Putamen (tissue), 1 donor: ENCODE measurements at regions not wholly inside any gene's neighbourhood (a gene's known extent, or its start where the extent isn't known, plus 50 kb on each side); places are given as distances from the start of the nearest gene placed in this dataset.

Source experiments
- DNase-seq: peaks from one replicate; pipeline ENCODE4 v3.0.0-alpha.2; 2016; ENCODE audit warnings: low spot score

DNA sequence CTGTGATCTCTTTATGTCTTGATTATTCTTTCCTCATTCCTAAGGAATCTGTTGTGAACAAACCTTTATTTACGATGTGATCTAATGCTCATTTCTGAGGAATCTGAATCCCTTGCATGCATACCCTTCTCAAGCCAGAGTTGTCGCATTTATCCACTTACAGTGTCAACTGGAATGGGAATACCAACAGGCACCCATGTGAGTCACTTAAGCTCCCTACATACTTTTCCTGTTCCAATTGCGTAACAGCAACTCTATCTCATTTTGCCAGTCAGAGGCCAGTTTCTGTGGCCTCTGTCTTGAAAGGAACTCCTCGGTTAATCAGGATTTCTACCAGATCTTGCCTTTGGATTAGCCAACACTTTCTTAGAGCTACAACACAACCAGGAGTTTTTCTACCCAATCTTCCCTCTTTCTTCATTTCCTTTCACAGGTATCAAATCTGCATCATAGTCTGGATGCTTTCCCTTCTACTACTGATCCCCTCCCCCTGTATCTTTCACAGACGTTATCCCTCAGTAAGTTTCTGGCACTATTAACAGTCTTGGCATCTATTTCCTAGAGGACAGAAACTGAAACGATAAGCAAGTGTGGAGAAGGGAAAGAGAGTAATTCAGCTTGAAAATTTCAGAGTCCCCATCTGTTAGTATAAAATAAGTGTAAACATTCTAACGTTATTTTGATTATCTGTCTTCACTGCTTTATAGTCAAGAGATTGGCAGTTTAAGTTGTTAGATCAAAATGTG, 66.8 kb upstream of the BCHE start:
- DNase-seq, result no peak

DNA sequence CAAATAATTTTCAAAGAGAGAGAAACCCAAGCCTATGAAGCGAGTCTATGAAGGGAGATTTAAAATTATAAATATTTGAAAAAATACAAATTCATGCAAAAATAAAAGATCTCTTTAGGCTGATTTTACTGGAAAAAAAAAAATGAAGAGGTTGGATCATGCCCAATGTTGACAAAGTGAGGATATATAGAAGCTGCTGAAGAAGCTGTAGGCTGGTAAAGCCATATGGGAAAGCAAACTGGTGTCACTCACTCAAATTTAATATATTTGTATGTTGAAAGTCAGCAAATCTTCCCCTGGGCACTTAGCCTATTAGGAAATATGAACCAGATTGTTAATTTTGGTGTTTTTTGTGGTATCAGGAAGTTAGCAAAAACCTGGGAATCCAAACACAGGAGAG, 61.8 kb upstream of the BCHE start:
- DNase-seq, result no peak

DNA sequence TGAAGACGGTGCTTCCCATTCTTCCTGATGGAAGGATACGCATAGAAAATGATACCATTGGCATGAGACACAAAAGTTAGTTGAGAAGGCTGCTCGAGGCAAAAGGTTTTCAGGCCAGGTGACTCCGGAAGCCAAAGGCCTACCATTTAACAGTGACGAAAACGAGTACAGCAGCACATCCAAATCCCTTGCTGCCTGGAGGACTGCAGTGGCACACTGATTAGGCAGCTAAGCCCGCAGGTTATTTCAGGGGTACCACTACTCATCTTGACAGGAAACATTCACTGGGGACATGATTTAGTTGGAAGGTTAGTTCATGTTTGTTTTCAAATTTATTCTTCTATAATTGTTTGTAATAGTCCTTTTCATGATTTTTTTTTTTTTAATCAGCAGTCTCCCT, 59.9 kb upstream of the BCHE start:
- no peak for DNase-seq

DNA sequence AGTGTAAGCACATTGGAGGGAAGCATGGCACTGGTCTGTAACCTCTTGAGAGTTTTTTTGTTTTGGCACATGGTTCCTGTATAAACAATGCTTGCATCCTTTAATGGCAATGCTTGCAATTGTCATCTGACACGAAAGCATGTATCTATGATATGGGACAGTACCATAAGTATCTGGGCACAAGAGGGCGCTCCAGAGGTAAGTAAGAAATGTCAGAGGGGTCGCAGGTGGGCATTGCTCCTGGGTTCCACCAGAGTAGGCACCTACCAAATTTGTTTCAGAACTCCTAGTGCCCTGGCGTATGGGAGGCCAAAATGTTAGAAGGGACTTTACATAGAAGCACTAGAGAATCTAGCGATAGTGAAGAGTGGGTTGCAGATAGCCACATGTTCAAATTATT, 58.7 kb upstream of the BCHE start:
- DNase-seq, result no peak

DNA sequence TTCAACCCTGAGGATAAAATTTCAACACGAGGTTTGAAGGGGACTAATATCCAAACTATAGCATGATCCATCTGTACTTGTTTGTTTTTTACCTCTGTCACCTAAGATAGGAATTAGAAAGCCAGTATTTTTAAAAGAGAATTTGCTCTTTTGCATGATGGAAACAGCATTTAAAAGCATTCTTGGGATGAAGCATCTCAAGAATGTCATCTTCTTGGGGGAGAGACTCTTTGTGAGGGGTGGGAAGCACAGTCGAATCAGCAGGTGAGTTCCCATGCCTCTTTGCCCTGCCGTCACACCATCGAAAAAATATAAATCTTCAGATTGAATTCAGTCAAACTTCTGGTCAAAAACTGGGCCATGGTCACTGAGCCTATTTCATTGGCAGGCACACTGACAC, 55.3 kb upstream of the BCHE start:
- no peak for DNase-seq
